H9 (cell line): ENCODE measurements at regions not wholly inside any gene's neighbourhood (a gene's known extent, or its start where the extent isn't known, plus 50 kb on each side); places are given as distances from the start of the nearest gene placed in this dataset.

Experiments
- DNase-seq: peaks from one replicate; pipeline ENCODE4 v3.0.0-alpha.2; 2017
- H2AFZ ChIP-seq: one replicate; pipeline ENCODE4 v1.6.1; 2013; ENCODE audit warnings: mild to moderate bottlenecking, low read length, control low read depth, moderate library complexity
- H2AK5ac ChIP-seq: 2 replicates; pipeline ENCODE4 v1.6.1; 2013; ENCODE audit warnings: low read length, control low read depth, mixed read lengths; ENCODE audit not compliant: insufficient read length
- H2BK120ac ChIP-seq: one replicate; pipeline ENCODE4 v1.6.1; 2013; ENCODE audit warnings: low read depth, mild to moderate bottlenecking, low read length, control low read depth, inconsistent platforms; ENCODE audit not compliant: poor library complexity, severe bottlenecking
- H2BK12ac ChIP-seq: 2 replicates; pipeline ENCODE4 v1.6.1; 2013; ENCODE audit warnings: low read length, control low read depth, mixed read lengths, low read depth; ENCODE audit not compliant: insufficient read length
- H2BK15ac ChIP-seq: 2 replicates; pipeline ENCODE4 v1.6.1; 2013; ENCODE audit warnings: low read depth, low read length, control low read depth
- H2BK20ac ChIP-seq: one replicate; pipeline ENCODE4 v1.6.1; 2013; ENCODE audit warnings: low read depth, mild to moderate bottlenecking, low read length, control low read depth, inconsistent platforms; ENCODE audit not compliant: poor library complexity, severe bottlenecking
- H2BK5ac ChIP-seq: 2 replicates; pipeline ENCODE4 v1.6.1; 2013; ENCODE audit warnings: low read length, control low read depth, mixed read lengths; ENCODE audit not compliant: insufficient read length
- H3K14ac ChIP-seq: 2 replicates; pipeline ENCODE4 v1.6.1; 2013; ENCODE audit warnings: low read length, control low read depth; ENCODE audit not compliant: insufficient read depth
- H3K18ac ChIP-seq: 2 replicates; pipeline ENCODE4 v1.6.1; 2013; ENCODE audit warnings: low read depth, mild to moderate bottlenecking, mixed read lengths, low read length, control low read depth; ENCODE audit not compliant: insufficient read length
- H3K23ac ChIP-seq: 2 replicates; pipeline ENCODE4 v1.6.1; 2013; ENCODE audit warnings: low read length, control low read depth, mixed read lengths, low read depth; ENCODE audit not compliant: insufficient read length
- H3K23me2 ChIP-seq: 2 replicates; pipeline ENCODE4 v1.6.1; 2013; ENCODE audit warnings: low read depth, mild to moderate bottlenecking, mixed read lengths, low read length, control low read depth; ENCODE audit not compliant: insufficient read length, poor library complexity, severe bottlenecking
- H3K27ac ChIP-seq: 2 replicates; pipeline ENCODE4 v1.5.1; 2013; ENCODE audit warnings: low read length, control low read depth, mixed read lengths, low read depth; ENCODE audit not compliant: insufficient read length
- H3K27me3 ChIP-seq: 2 replicates; pipeline ENCODE4 v1.6.1; 2013; ENCODE audit warnings: low read length, control low read depth, inconsistent platforms; ENCODE audit not compliant: insufficient read depth
- H3K4ac ChIP-seq: 2 replicates; pipeline ENCODE4 v1.6.1; 2013; ENCODE audit warnings: low read depth, mild to moderate bottlenecking, control low read depth, inconsistent platforms, low read length, moderate library complexity
- H3K4me1 ChIP-seq: 2 replicates; pipeline ENCODE4 v1.6.1; 2013; ENCODE audit warnings: low read length, control low read depth, inconsistent platforms; ENCODE audit not compliant: insufficient read depth
- H3K4me2 ChIP-seq: 2 replicates; pipeline ENCODE4 v1.6.1; 2013; ENCODE audit warnings: low read length, control low read depth, mixed read lengths; ENCODE audit not compliant: insufficient read length, insufficient read depth
- H3K56ac ChIP-seq: 2 replicates; pipeline ENCODE4 v1.6.1; 2013; ENCODE audit warnings: low read depth, mild to moderate bottlenecking, mixed read lengths, low read length, control low read depth; ENCODE audit not compliant: insufficient read length
- H3K79me1 ChIP-seq: 2 replicates; pipeline ENCODE4 v1.6.1; 2013; ENCODE audit warnings: low read depth, mild to moderate bottlenecking, moderate library complexity, low read length, control low read depth, inconsistent platforms; ENCODE audit not compliant: insufficient read depth, poor library complexity, severe bottlenecking
- H3K79me2 ChIP-seq: 2 replicates; pipeline ENCODE4 v1.6.1; 2013; ENCODE audit warnings: low read length, control low read depth, inconsistent platforms; ENCODE audit not compliant: insufficient read depth
- H3K9ac ChIP-seq: 2 replicates; pipeline ENCODE4 v1.6.1; 2013; ENCODE audit warnings: low read length, control low read depth, mixed read lengths; ENCODE audit not compliant: insufficient read length; ENCODE audit errors: extremely low read depth
- H3K9me3 ChIP-seq: one replicate; pipeline ENCODE4 v1.6.1; 2013; ENCODE audit warnings: low read depth, low read length, inconsistent platforms; ENCODE audit not compliant: control insufficient read depth
- H3T11ph ChIP-seq: one replicate; pipeline ENCODE4 v1.6.1; 2013; ENCODE audit warnings: mild to moderate bottlenecking, low read length, control low read depth, inconsistent platforms
- H4K20me1 ChIP-seq: one replicate; pipeline ENCODE4 v1.6.1; 2013; ENCODE audit not compliant: control insufficient read depth, insufficient read length, insufficient read depth
- H4K5ac ChIP-seq: 2 replicates; pipeline ENCODE4 v1.6.1; 2013; ENCODE audit warnings: low read depth, mild to moderate bottlenecking, mixed read lengths, low read length, control low read depth; ENCODE audit not compliant: insufficient read length
- H4K8ac ChIP-seq: replicated peaks from 2 replicates; pipeline ENCODE4 v1.6.1; 2013; ENCODE audit warnings: low read length, control low read depth, mixed read lengths, low read depth; ENCODE audit not compliant: insufficient read length
- H4K91ac ChIP-seq: 2 replicates; pipeline ENCODE4 v1.6.1; 2013; ENCODE audit warnings: low read depth, mild to moderate bottlenecking, moderate library complexity, mixed read lengths, low read length, control low read depth; ENCODE audit not compliant: insufficient read length
- H3K27ac Mint-ChIP-seq, 3 experiments: 2 replicates in 2 of 3; 3 replicates in 1 of 3; pipeline ENCODE4 v1.8.0; 2020 to 2021; ENCODE audit warnings: mixed read lengths in 3 of 3, mild to moderate bottlenecking in 1 of 3, moderate library complexity in 1 of 3
- H3K27me3 Mint-ChIP-seq: 2 replicates; pipeline ENCODE4 v1.8.0; 2021; ENCODE audit warnings: low read depth, mild to moderate bottlenecking, moderate library complexity, mixed read lengths
- H3K36me3 Mint-ChIP-seq, 3 experiments: 2 replicates in 2 of 3; 3 replicates in 1 of 3; pipeline ENCODE4 v1.8.0; 2020 to 2021; ENCODE audit warnings: low read depth in 3 of 3, mixed read lengths in 3 of 3; ENCODE audit not compliant: insufficient read depth in 1 of 3
- H3K4me1 Mint-ChIP-seq, 2 experiments: 2 replicates each; pipeline ENCODE4 v1.8.0; 2020; ENCODE audit warnings: mixed read lengths in 2 of 2
- H3K4me3 Mint-ChIP-seq, 2 experiments: 2 replicates in 1 of 2; 3 replicates in 1 of 2; pipeline ENCODE4 v1.8.0; 2020 to 2021; ENCODE audit warnings: mild to moderate bottlenecking in 2 of 2, mixed read lengths in 2 of 2, moderate library complexity in 1 of 2
- H3K9me3 Mint-ChIP-seq, 2 experiments: 2 replicates in 1 of 2; 3 replicates in 1 of 2; pipeline ENCODE4 v1.8.0; 2020; ENCODE audit warnings: mild to moderate bottlenecking in 2 of 2, mixed read lengths in 2 of 2, moderate library complexity in 1 of 2
- WGBS: extraction: QIAGEN DNeasy Blood & Tissue Kit; methylation state at CpG from one replicate; pipeline ENCODE4 v1.1.7; 2013; ENCODE audit warnings: missing lambda C conversion rate, low lambda C conversion rate, mixed read lengths; ENCODE audit not compliant: insufficient read length; ENCODE audit errors: extremely low coverage; 5-methylcytosine and 5-hydroxymethylcytosine counted together
- TF ChIP-seq, protein P1 (sequence below): fragments of 200-600 bp; sonication (generic); conservative IDR thresholded peaks from 3 replicates; pipeline ENCODE4 v1.8.0; 2021; ENCODE audit warnings: antibody characterized with exemption, mild to moderate bottlenecking

GRCh38 chr7:155867280-155867679 lies 55.0 kb upstream of the SHH start:
- Histone ChIP-seq H4K20me1 (no peaks in the 10 kb centered on the region), H2BK5ac (no peak overlapping the region), H2AK5ac (no peak overlapping the region), H3K56ac (no peak overlapping the region), H3K9ac (no peak overlapping the region), H2BK20ac (no peak overlapping the region), H3K9me3 (no peaks in the 10 kb centered on the region), H3K4me1 (no peaks in the 10 kb centered on the region), H3K14ac (no peak overlapping the region), H4K5ac (no peak overlapping the region), H3K27ac (no peak overlapping the region), H3K27me3 (no peaks in the 10 kb centered on the region), H4K91ac (no peak overlapping the region), H2BK15ac (no peak overlapping the region), H3T11ph (no peak overlapping the region), H2BK120ac (no peak overlapping the region), H2AFZ (no peak overlapping the region), H3K23me2 (no peaks in the 10 kb centered on the region), H3K79me1 (no peaks in the 10 kb centered on the region), H3K4ac (no peak overlapping the region), H3K79me2 (no peaks in the 10 kb centered on the region), H3K23ac (no peak overlapping the region), H4K8ac (no peak overlapping the region), H3K18ac (no peak overlapping the region), H3K4me2 (no peak overlapping the region), H2BK12ac (no peak overlapping the region)
- WGBS = no CpG with 5 or more reads among the region's 3 CpGs
- no peak for DNase-seq
- Mint-ChIP-seq H3K27me3 (peaks cover 12% of the 10 kb centered on the region), H3K27ac (no peak overlapping the region), H3K36me3 (no peaks in the 10 kb centered on the region; a peak in 2 of 7 replicates), H3K4me3 (no peak overlapping the region), H3K4me1 (peaks cover 0 to 5% of the 10 kb centered on the region in 2 experiments; a peak in 2 of 4 replicates), H3K9me3 (peaks cover 3% of the 10 kb centered on the region in 2 experiments; a peak in 3 of 5 replicates)
- TF ChIP-seq, protein P1, sequence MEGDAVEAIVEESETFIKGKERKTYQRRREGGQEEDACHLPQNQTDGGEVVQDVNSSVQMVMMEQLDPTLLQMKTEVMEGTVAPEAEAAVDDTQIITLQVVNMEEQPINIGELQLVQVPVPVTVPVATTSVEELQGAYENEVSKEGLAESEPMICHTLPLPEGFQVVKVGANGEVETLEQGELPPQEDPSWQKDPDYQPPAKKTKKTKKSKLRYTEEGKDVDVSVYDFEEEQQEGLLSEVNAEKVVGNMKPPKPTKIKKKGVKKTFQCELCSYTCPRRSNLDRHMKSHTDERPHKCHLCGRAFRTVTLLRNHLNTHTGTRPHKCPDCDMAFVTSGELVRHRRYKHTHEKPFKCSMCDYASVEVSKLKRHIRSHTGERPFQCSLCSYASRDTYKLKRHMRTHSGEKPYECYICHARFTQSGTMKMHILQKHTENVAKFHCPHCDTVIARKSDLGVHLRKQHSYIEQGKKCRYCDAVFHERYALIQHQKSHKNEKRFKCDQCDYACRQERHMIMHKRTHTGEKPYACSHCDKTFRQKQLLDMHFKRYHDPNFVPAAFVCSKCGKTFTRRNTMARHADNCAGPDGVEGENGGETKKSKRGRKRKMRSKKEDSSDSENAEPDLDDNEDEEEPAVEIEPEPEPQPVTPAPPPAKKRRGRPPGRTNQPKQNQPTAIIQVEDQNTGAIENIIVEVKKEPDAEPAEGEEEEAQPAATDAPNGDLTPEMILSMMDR = no peak
